B cell (primary cell): ENCODE measurements at regions not wholly inside any gene's neighbourhood (a gene's known extent, or its start where the extent isn't known, plus 50 kb on each side); places are given as distances from the start of the nearest gene placed in this dataset.
"Not testable (repeated sequence)": the region's sequence is repeated elsewhere in the genome, so short reads cannot be mapped to it uniquely, and the experiment has no call there.

Experiments used
- ATAC-seq: fragments of 200-7000 bp; cut with Tn5 transposase; one replicate; pipeline ENCODE4 v1.10.0; 2021; ENCODE audit warnings: low read depth, mild to moderate bottlenecking, moderate number of reproducible peaks, moderate library complexity
- CTCF ChIA-PET: fragments of 350-600 bp; sonication (Branson Sonifier 250); formaldehyde crosslinking; loops from one replicate; lab custom pipeline; 2021; ENCODE audit warnings: antibody characterized with exemption, inconsistent platforms; lab: Charles Lee
- POLR2A ChIA-PET: fragments of 350-600 bp; sonication (Branson Sonifier 250); formaldehyde crosslinking; loops from one replicate; lab custom pipeline; 2021; ENCODE audit warnings: antibody characterized with exemption; lab: Charles Lee
- DNase-seq: peaks from one replicate; pipeline ENCODE4 v3.0.0; 2013
- H2AFZ ChIP-seq: 2 replicates; pipeline ENCODE4 v1.6.1; 2012; ENCODE audit warnings: mild to moderate bottlenecking, low read depth, low read length; ENCODE audit not compliant: insufficient read depth, poor library complexity, severe bottlenecking
- H3K27ac ChIP-seq, 2 donors: 1 replicate in 1 of 2; 2 replicates in 1 of 2; pipeline ENCODE4 v1.5.1; 2012 to 2013; ENCODE audit warnings: low read length in 2 of 2, mild to moderate bottlenecking in 2 of 2, moderate library complexity in 1 of 2
- H3K27me3 ChIP-seq, 4 experiments: fragments of 200-600 bp in 1 of 4; sonication (generic) in 1 of 4; replicated peaks in 1 of 4; 1 replicate in 2 of 4; 2 replicates in 2 of 4; pipeline versions ENCODE4 v1.6.1 to v1.7.0; 2013 to 2016; ENCODE audit warnings: low read length in 3 of 4, mild to moderate bottlenecking in 2 of 4, mixed read lengths in 1 of 4, moderate library complexity in 1 of 4; ENCODE audit not compliant: insufficient read depth in 4 of 4, control insufficient read depth in 3 of 4; ENCODE audit errors: control extremely low read depth in 1 of 4
- H3K36me3 ChIP-seq, 2 experiments: replicated peaks in 1 of 2; 1 replicate in 1 of 2; 2 replicates in 1 of 2; pipeline versions ENCODE4 v1.6.1 to v1.7.1; 2013; ENCODE audit warnings: low read length in 1 of 2; ENCODE audit not compliant: insufficient read depth in 2 of 2, control insufficient read depth in 1 of 2; ENCODE audit errors: control extremely low read depth in 1 of 2, extremely low read depth in 1 of 2
- H3K4me1 ChIP-seq, 2 donors: fragments of 200-600 bp in 1 of 2; sonication (generic) in 1 of 2; 1 replicate in 1 of 2; 2 replicates in 1 of 2; pipeline versions ENCODE4 v1.5.1 to v1.6.1; 2013 to 2017; ENCODE audit warnings: low read length in 2 of 2; ENCODE audit not compliant: control insufficient read depth in 2 of 2, insufficient read depth in 2 of 2
- H3K4me2 ChIP-seq: replicated peaks from 2 replicates; pipeline ENCODE3; 2012; ENCODE audit warnings: mild to moderate bottlenecking, low read depth, low read length; ENCODE audit not compliant: poor library complexity, severe bottlenecking
- H3K4me3 ChIP-seq, 5 experiments: fragments of 200-600 bp in 1 of 5; sonication (generic) in 1 of 5; 1 replicate in 3 of 5; 2 replicates in 2 of 5; pipeline versions ENCODE4 v1.5.1 to v1.7.0; 2011 to 2016; ENCODE audit warnings: low read length in 4 of 5, mild to moderate bottlenecking in 4 of 5, low read depth in 2 of 5, control low read depth in 1 of 5, moderate library complexity in 1 of 5; ENCODE audit not compliant: insufficient read depth in 1 of 5; ENCODE audit errors: control extremely low read depth in 1 of 5, extremely low read depth in 1 of 5
- H3K79me2 ChIP-seq: fragments of 200-600 bp; sonication (generic); one replicate; pipeline ENCODE4 v1.6.0; 2016; ENCODE audit warnings: low read length; ENCODE audit not compliant: control insufficient read depth, insufficient read depth
- H3K9ac ChIP-seq: fragments of 200-600 bp; sonication (generic); 2 replicates; pipeline ENCODE4 v1.6.1; 2017; ENCODE audit warnings: mild to moderate bottlenecking, low read length, moderate library complexity
- H3K9me3 ChIP-seq, 3 donors: one replicate each; pipeline versions ENCODE4 v1.6.1 to v1.7.1; 2013; ENCODE audit warnings: low read length in 2 of 3; ENCODE audit not compliant: control insufficient read depth in 2 of 3, insufficient read depth in 1 of 3; ENCODE audit errors: control extremely low read depth in 1 of 3
- H4K20me1 ChIP-seq: 2 replicates; pipeline ENCODE4 v1.6.0; 2012; ENCODE audit warnings: mild to moderate bottlenecking, low read length; ENCODE audit not compliant: insufficient read depth, control insufficient read depth, poor library complexity, severe bottlenecking
- H3K27ac Mint-ChIP-seq: one replicate; pipeline ENCODE4 v1.8.0; 2021; ENCODE audit warnings: mixed read lengths
- H3K27me3 Mint-ChIP-seq: one replicate; pipeline ENCODE4 v1.8.0; 2021; ENCODE audit warnings: mixed read lengths
- H3K4me1 Mint-ChIP-seq: one replicate; pipeline ENCODE4 v1.8.0; 2021; ENCODE audit warnings: mixed read lengths
- H3K4me3 Mint-ChIP-seq: one replicate; pipeline ENCODE4 v1.8.0; 2021; ENCODE audit warnings: mixed read lengths
- H3K9me3 Mint-ChIP-seq: one replicate; pipeline ENCODE4 v1.8.0; 2022; ENCODE audit warnings: mixed read lengths; ENCODE audit not compliant: insufficient read depth
- CTCF ChIP-seq: fragments of 200-600 bp; IDR thresholded peaks from one replicate; pipeline ENCODE4 v1.8.0; 2022; ENCODE audit warnings: antibody characterized with exemption, mild to moderate bottlenecking
- EZH2 ChIP-seq: IDR thresholded peaks from 2 replicates; pipeline ENCODE4 v1.6.1; 2012; ENCODE audit warnings: borderline replicate concordance, low read depth, mild to moderate bottlenecking, moderate library complexity, low read length; ENCODE audit not compliant: insufficient read depth, poor library complexity, severe bottlenecking
- WGBS: methylation state at CpG from one replicate; pipeline ENCODE4 v1.1.5; 2013; ENCODE audit warnings: missing lambda C conversion rate; ENCODE audit not compliant: insufficient coverage; 5-methylcytosine and 5-hydroxymethylcytosine counted together
- intact Hi-C: fragments of 100-400 bp; cut with micrococcal nuclease; formaldehyde crosslinking; loops from one replicate; pipeline ENCODE4 v1.10.0; 2022

GRCh38 chrX:13377550-13377934, 57.7 kb upstream of the ATXN3L start:
- Histone ChIP-seq H3K36me3 (no peaks in the 10 kb centered on the region), H3K79me2 (no peaks in the 10 kb centered on the region), H3K27ac (no peak overlapping the region), H3K4me3 (no peak overlapping the region), H3K4me1 (peaks cover 0 to 5% of the 10 kb centered on the region in 2 donors), H3K9me3 (peaks cover 0 to 6% (median 0%) of the 10 kb centered on the region in 3 donors), H3K4me2 (no peak overlapping the region), H3K27me3 (no peaks in the 10 kb centered on the region), H4K20me1 (no peaks in the 10 kb centered on the region), H3K9ac (no peak overlapping the region), H2AFZ (no peak overlapping the region)
- Mint-ChIP-seq H3K9me3 (no peaks in the 10 kb centered on the region), H3K27ac (no peak overlapping the region), H3K27me3 (no peaks in the 10 kb centered on the region), H3K4me1 (peaks cover 5% of the 10 kb centered on the region), H3K4me3 (no peak overlapping the region)
- intact Hi-C loops, result no loop called here
- WGBS, result 100% methylated on average over 2 of the region's 7 CpGs
- no peak for ATAC-seq
- no peak for TF ChIP-seq EZH2
- no peak for TF ChIP-seq CTCF
- DNase-seq, result no peak
- ChIA-PET CTCF (no interaction called here), POLR2A (no interaction called here)

GRCh38 chrX:13376857-13377549, 57.1 kb upstream of the ATXN3L start:
- WGBS, result no CpG with 5 or more reads among the region's 9 CpGs
- CTCF ChIA-PET, result no interaction called here
- Mint-ChIP-seq H3K27me3 (no peaks in the 10 kb centered on the region), H3K4me1 (peaks cover 9% of the 10 kb centered on the region), H3K4me3 (no peak overlapping the region), H3K9me3 (no peaks in the 10 kb centered on the region), H3K27ac (no peak overlapping the region)
- Histone ChIP-seq H3K4me2 (no peak overlapping the region), H2AFZ (peak overlapping the region; percentile 24), H3K4me3 (no peak overlapping the region), H3K4me1 (peaks cover 0 to 5% of the 10 kb centered on the region in 2 donors), H3K27me3 (no peaks in the 10 kb centered on the region), H4K20me1 (no peaks in the 10 kb centered on the region), H3K9ac (no peak overlapping the region), H3K36me3 (no peaks in the 10 kb centered on the region), H3K27ac (no peak overlapping the region), H3K79me2 (no peaks in the 10 kb centered on the region), H3K9me3 (peaks cover 0 to 6% (median 0%) of the 10 kb centered on the region in 3 donors)
- POLR2A ChIA-PET, result no interaction called here
- ATAC-seq (no peak), DNase-seq (no peak)
- TF ChIP-seq EZH2 (no peak), CTCF (no peak)
- intact Hi-C loops, result no loop called here

DNA sequence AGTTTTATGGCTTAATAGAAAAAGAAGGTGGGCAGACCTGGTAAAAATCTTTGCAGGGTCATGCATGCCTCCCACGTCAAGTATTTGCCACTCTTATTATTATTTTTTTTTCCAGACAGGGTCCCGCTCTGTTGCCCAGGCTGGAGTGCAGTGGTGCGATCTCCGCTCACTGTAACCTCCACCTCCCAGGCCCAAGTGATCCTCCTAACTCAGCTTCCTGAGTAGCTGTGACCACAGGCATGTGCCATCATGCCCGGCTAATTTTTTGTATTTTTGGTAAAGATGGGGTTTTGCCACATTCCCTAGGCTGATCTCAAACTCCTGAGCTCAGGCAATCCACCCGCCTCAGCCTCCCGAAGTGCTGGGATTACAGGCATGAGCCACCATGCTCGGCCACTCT, 55.7 kb upstream of the ATXN3L start:
- H4K20me1 ChIP-seq, H3K4me1 ChIP-seq, H3K4me2 ChIP-seq, H3K36me3 ChIP-seq, H3K27ac ChIP-seq, H2AFZ ChIP-seq, H3K79me2 ChIP-seq, H3K4me3 Mint-ChIP-seq, H3K9me3 Mint-ChIP-seq, DNase-seq, H3K4me1 Mint-ChIP-seq, H3K27me3 Mint-ChIP-seq, H3K27me3 ChIP-seq, H3K27ac Mint-ChIP-seq, H3K4me3 ChIP-seq, POLR2A ChIA-PET, intact Hi-C loops, H3K9ac ChIP-seq, ATAC-seq, H3K9me3 ChIP-seq: not testable (repeated sequence)
- no CpG with 5 or more reads among the region's 8 CpGs for WGBS
- CTCF ChIA-PET, result interaction anchor here (0.6 kb wide), 1 partner anchor 231 kb away, joined by 3 read pairs; no protein-coding TSS in a partner anchor
